Endothelial cell of hepatic sinusoid (primary cell): ENCODE measurements at regions not wholly inside any gene's neighbourhood (a gene's known extent, or its start where the extent isn't known, plus 50 kb on each side); places are given as distances from the start of the nearest gene placed in this dataset.

Source experiments
- in situ Hi-C: cut with HindIII; loops from 2 replicates; pipeline ENCODE4 v1.10.0; 2017; ENCODE audit warnings: low sequenced_read_pairs

DNA sequence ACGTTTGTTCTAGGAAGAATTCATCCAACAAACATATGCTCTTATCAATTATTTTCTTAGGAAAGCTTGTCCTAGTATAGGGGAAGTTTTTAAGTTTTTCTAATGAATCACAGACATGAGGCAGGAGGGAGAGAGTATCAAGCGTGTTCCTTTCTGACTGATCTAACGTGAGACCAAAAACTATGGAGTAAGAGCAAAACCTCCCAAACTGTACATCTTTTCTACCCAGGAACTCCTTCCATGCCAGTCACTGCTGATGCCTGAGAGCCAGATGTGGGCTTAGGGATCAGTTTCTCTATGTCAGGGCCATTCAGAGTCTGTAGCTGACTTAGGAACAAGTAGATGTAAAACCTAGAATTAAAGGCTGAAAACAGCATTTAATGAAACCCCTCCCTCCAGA is 51.7 kb upstream of the NFIB start:
- in situ Hi-C loops, result loop anchor here (25.0 kb wide), 1 partner anchor 653 kb away; no protein-coding TSS in a partner anchor
